Pancreas (tissue), 10 donors: ENCODE measurements at regions not wholly inside any gene's neighbourhood (a gene's known extent, or its start where the extent isn't known, plus 50 kb on each side); places are given as distances from the start of the nearest gene placed in this dataset.

Source experiments
- ATAC-seq, 4 donors: fragments of 200-7000 bp; cut with Tn5 transposase; one replicate each; pipeline versions ENCODE4 v1.8.0 to v1.9.1; 2020; ENCODE audit warnings: mild to moderate bottlenecking in 4 of 4, moderate library complexity in 4 of 4
- DNase-seq, 6 donors: peaks; one replicate each; pipeline ENCODE4 v3.0.0-alpha.2; 2020
- FAIRE-seq: peaks from 2 replicates; lab custom pipeline; 2012; peaks lifted over from hg19 to GRCh38; lab: Jason Lieb, UNC
- H3K27ac ChIP-seq, 4 donors: fragments of 200-600 bp; sonication (generic); 1 replicate in 3 of 4; 2 replicates in 1 of 4; pipeline versions ENCODE4 v1.5.0 to v1.8.0; 2020
- H3K27me3 ChIP-seq, 4 donors: fragments of 200-600 bp; one replicate each; pipeline ENCODE4 v1.8.0; 2021
- H3K36me3 ChIP-seq, 3 donors: fragments of 200-600 bp; sonication (generic) in 1 of 3; one replicate each; pipeline versions ENCODE4 v1.5.0 to v1.8.0; 2020 to 2021
- H3K4me1 ChIP-seq, 3 donors: fragments of 200-600 bp; one replicate each; pipeline ENCODE4 v1.8.0; 2021
- H3K4me3 ChIP-seq, 4 donors: fragments of 200-600 bp; sonication (generic) in 2 of 4; one replicate each; pipeline versions ENCODE4 v1.5.0 to v1.8.0; 2020 to 2021
- H3K9me3 ChIP-seq, 4 donors: fragments of 200-600 bp; one replicate each; pipeline ENCODE4 v1.8.0; 2021
- CTCF ChIP-seq, 4 donors: fragments of 200-600 bp; sonication (generic) in 3 of 4; IDR thresholded peaks; one replicate each; pipeline versions ENCODE4 v1.5.0 to v1.8.0; 2021; ENCODE audit warnings: antibody characterized with exemption in 4 of 4
- WGBS, 2 donors: extraction: QIAGEN DNeasy Blood & Tissue Kit; methylation state at CpG; one replicate each; pipeline ENCODE4 v1.1.7; 2013; 5-methylcytosine and 5-hydroxymethylcytosine counted together
- intact Hi-C, 3 donors: fragments of 100-400 bp; cut with DNase I; formaldehyde crosslinking; loops; one replicate each; pipeline versions ENCODE4 v1.11.1 to v1.14.2; 2022
- donor health status: healthy with polysubstance abuse.
- donor health status: DM: no; HTN: no; CAD: no; lungs with moderate emphysema.
- donor health status: DM: no; HTN: no; CAD: no.
- donor health status: control.
- donor health status: control.
- donor health status: Bipolar disorder and iron deficiency.
- donor health status: DM: yes; HTN: yes; CAD: no.
- donor health status: DM: no; HTN: no; CAD: no.
- donor health status: DM: no; HTN: no; CAD: no.
- donor health status: DM: yes; HTN: yes; CAD: no.

GRCh38 chr4:155573126-155573525, 93.5 kb upstream of the GUCY1A1 start:
- DNase-seq: peak in 1 of 6 donors; percentile 21
- no peak overlapping the region for H3K4me3 ChIP-seq
- no peak overlapping the region for H3K27ac ChIP-seq
- no peak for TF ChIP-seq CTCF (IDR thresholded peaks at IDR 0.05)
- H3K9me3 ChIP-seq: no peaks in the 10 kb centered on the region
- intact Hi-C loops: no loop called here
- FAIRE-seq: no peak
- no peaks in the 10 kb centered on the region for H3K4me1 ChIP-seq
- no peaks in the 10 kb centered on the region for H3K27me3 ChIP-seq
- no peak for ATAC-seq
- no peaks in the 10 kb centered on the region for H3K36me3 ChIP-seq
- 68 to 77% methylated on average over 5 of the region's 5 CpGs for WGBS, 2 donors

GRCh38 chr4:155572106-155572703, 94.4 kb upstream of the GUCY1A1 start:
- Histone ChIP-seq H3K27ac (no peak overlapping the region), H3K4me1 (no peaks in the 10 kb centered on the region), H3K9me3 (no peaks in the 10 kb centered on the region), H3K27me3 (no peaks in the 10 kb centered on the region), H3K4me3 (no peak overlapping the region), H3K36me3 (no peaks in the 10 kb centered on the region)
- DNase-seq (no peak), ATAC-seq (no peak), FAIRE-seq (no peak)
- TF ChIP-seq CTCF (IDR thresholded peaks at IDR 0.05): no peak
- intact Hi-C loops: no loop called here
- 67 to 76% methylated on average over 10 of the region's 10 CpGs for WGBS, 2 donors

GRCh38 chr4:155571184-155571944, 95.3 kb upstream of the GUCY1A1 start:
- H3K4me3 ChIP-seq: no peak overlapping the region
- intact Hi-C loops: no loop called here
- TF ChIP-seq CTCF (IDR thresholded peaks at IDR 0.05): no peak
- FAIRE-seq (no peak), DNase-seq (no peak), ATAC-seq (no peak)
- H3K27ac ChIP-seq: no peak overlapping the region
- H3K27me3 ChIP-seq: no peaks in the 10 kb centered on the region
- 20 to 30% methylated on average over 1 of the region's 1 CpG for WGBS, 2 donors
- no peaks in the 10 kb centered on the region for H3K9me3 ChIP-seq
- H3K4me1 ChIP-seq: no peaks in the 10 kb centered on the region
- no peaks in the 10 kb centered on the region for H3K36me3 ChIP-seq

- 58 to 59% methylated on average over 2 of the region's 2 CpGs for WGBS, 2 donors
- no peak for DNase-seq
- no peak for TF ChIP-seq CTCF (IDR thresholded peaks at IDR 0.05)
- Histone ChIP-seq H3K36me3 (no peaks in the 10 kb centered on the region), H3K9me3 (no peaks in the 10 kb centered on the region), H3K27ac (no peak overlapping the region), H3K4me1 (no peaks in the 10 kb centered on the region), H3K4me3 (no peak overlapping the region), H3K27me3 (no peaks in the 10 kb centered on the region)
- intact Hi-C loops: no loop called here
- no peak for FAIRE-seq
- ATAC-seq: no peak
These were observed 96.0 kb upstream of the GUCY1A1 start for GRCh38 chr4:155570661-155571060.

GRCh38 chr4:155569960-155570515, 96.6 kb upstream of the GUCY1A1 start:
- intact Hi-C loops: no loop called here
- no peaks in the 10 kb centered on the region for H3K4me1 ChIP-seq
- FAIRE-seq (no peak), DNase-seq (no peak), ATAC-seq (no peak)
- 71 to 82% methylated on average over 4 of the region's 4 CpGs for WGBS, 2 donors
- no peak overlapping the region for H3K27ac ChIP-seq
- H3K4me3 ChIP-seq: no peak overlapping the region
- H3K36me3 ChIP-seq: no peaks in the 10 kb centered on the region
- TF ChIP-seq CTCF (IDR thresholded peaks at IDR 0.05): no peak
- H3K27me3 ChIP-seq: no peaks in the 10 kb centered on the region
- H3K9me3 ChIP-seq: no peaks in the 10 kb centered on the region
